ENCODE measurements at regions not wholly inside any gene's neighbourhood (a gene's known extent, or its start where the extent isn't known, plus 50 kb on each side); places are given as distances from the start of the nearest gene placed in this dataset.
"Not testable (repeated sequence)": the region's sequence is repeated elsewhere in the genome, so short reads cannot be mapped to it uniquely, and the experiment has no call there.

GRCh38 chr15:84476364-84477033 lies 124.3 kb upstream of the ZSCAN2 start:
- ATAC-seq; H3K27ac ChIP-seq; DNase-seq; H3K27me3 ChIP-seq; H3K36me3 ChIP-seq; in situ Hi-C loops (cut with MboI; ENCODE audit: low sequenced_read_pairs in 4 of 4); H3K4me1 ChIP-seq; H3K4me3 ChIP-seq; intact Hi-C loops (cut with DNase I; ENCODE audit: low total_unique reads); H3K9me3 ChIP-seq: not testable (repeated sequence)

GRCh38 chr15:84477550-84477949 lies 123.3 kb upstream of the ZSCAN2 start:
- H3K27me3 ChIP-seq; H3K4me1 ChIP-seq; intact Hi-C loops (cut with DNase I; ENCODE audit: low total_unique reads); H3K4me3 ChIP-seq; in situ Hi-C loops (cut with MboI; ENCODE audit: low sequenced_read_pairs in 4 of 4); H3K36me3 ChIP-seq; H3K9me3 ChIP-seq; DNase-seq; H3K27ac ChIP-seq: not testable (repeated sequence)
- ATAC-seq = peak in 1 of 2 donors; percentile 65

DNA sequence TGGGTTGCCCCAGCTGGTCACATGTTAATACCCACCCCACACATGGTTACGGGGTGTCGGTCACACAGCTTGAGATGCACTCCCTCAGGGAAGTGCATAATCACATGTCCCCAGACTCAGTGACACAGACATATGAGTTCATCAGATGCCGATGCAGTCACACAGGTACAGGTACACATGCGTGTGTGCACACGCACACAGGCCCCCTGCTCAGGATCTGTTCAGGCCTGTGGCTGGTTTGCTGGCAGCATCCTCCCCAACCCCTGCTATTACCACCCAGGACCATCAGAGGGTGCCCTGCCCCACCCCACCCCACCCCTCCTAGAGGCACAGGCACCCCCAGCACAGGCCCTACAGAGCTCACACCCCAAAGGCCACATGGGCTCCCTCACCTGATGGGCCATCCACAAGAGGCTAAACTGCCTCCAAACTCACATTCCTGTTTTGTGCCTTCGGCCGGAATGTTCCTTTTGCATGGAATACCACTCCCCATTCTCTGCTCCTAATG lies 120.6 kb upstream of the ZSCAN2 start:
- H3K4me1 ChIP-seq; H3K4me3 ChIP-seq; DNase-seq; H3K27me3 ChIP-seq; in situ Hi-C loops (cut with MboI; ENCODE audit: low sequenced_read_pairs in 4 of 4); H3K27ac ChIP-seq; H3K9me3 ChIP-seq; H3K36me3 ChIP-seq; ATAC-seq; intact Hi-C loops (cut with DNase I; ENCODE audit: low total_unique reads): not testable (repeated sequence)

- intact Hi-C loops (cut with DNase I; ENCODE audit: low total_unique reads); H3K27me3 ChIP-seq; ATAC-seq; DNase-seq; in situ Hi-C loops (cut with MboI; ENCODE audit: low sequenced_read_pairs in 4 of 4); H3K4me3 ChIP-seq; H3K4me1 ChIP-seq; H3K9me3 ChIP-seq; H3K27ac ChIP-seq; H3K36me3 ChIP-seq: not testable (repeated sequence)
Observed at GRCh38 chr15:84483859-84484258, 117.0 kb upstream of the ZSCAN2 start.

DNA sequence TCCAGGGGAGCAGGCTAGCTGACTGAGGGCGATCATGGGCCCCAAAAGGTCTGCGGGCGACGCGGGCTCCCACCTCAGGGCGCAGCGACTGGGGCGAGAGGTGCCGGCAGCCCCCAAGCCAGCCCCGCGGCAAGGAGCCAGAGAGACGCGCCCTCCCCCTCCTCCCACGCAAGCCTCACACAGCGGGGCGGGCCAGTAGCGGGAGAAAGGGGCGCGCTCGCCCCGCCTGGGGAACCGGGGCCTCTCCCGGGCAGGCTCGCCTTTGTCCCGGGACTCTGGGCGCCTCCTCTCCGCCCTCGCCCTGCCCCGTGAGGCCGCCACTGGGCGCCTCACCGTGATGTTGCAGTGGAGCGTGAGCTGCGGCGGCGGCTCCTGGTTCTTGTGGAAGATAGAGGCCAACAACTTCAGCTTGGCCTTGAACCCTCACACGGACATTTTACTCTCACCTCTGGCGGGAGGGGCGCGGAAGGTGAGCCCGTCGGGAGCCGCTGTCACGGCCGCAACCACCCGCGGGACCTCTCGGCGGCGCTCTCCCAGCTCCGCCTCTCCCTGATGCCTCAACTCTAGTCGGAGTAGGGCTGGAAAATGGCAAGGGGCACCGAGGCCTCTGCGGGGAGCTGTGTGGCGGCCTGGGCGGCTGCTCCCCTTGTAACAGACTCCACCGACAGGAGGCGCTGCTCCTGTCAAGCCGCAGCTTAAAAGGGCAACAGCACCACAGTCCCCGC lies 100.5 kb upstream of the ZSCAN2 start:
- intact Hi-C loops (cut with DNase I; ENCODE audit: low total_unique reads); H3K36me3 ChIP-seq; DNase-seq; H3K27me3 ChIP-seq; H3K4me1 ChIP-seq; in situ Hi-C loops (cut with MboI; ENCODE audit: low sequenced_read_pairs in 4 of 4); H3K9me3 ChIP-seq; ATAC-seq: not testable (repeated sequence)
- peak overlapping the region in 1 of 4 donors; percentile 73 for H3K27ac ChIP-seq
- peak overlapping the region in 3 of 4 donors; percentile 36 to 62 (median 36) for H3K4me3 ChIP-seq

GRCh38 chr15:84503101-84503500 lies 97.7 kb upstream of the ZSCAN2 start:
- DNase-seq; H3K27me3 ChIP-seq; ATAC-seq; in situ Hi-C loops (cut with MboI; ENCODE audit: low sequenced_read_pairs in 4 of 4); H3K4me3 ChIP-seq; H3K27ac ChIP-seq; H3K36me3 ChIP-seq; intact Hi-C loops (cut with DNase I; ENCODE audit: low total_unique reads); H3K9me3 ChIP-seq; H3K4me1 ChIP-seq: not testable (repeated sequence)

GRCh38 chr15:84505552-84505951 lies 95.3 kb upstream of the ZSCAN2 start:
- in situ Hi-C loops (cut with MboI; ENCODE audit: low sequenced_read_pairs in 4 of 4); intact Hi-C loops (cut with DNase I; ENCODE audit: low total_unique reads); H3K9me3 ChIP-seq; H3K4me3 ChIP-seq; H3K27ac ChIP-seq; H3K27me3 ChIP-seq; H3K4me1 ChIP-seq; ATAC-seq; H3K36me3 ChIP-seq; DNase-seq: not testable (repeated sequence)

DNA sequence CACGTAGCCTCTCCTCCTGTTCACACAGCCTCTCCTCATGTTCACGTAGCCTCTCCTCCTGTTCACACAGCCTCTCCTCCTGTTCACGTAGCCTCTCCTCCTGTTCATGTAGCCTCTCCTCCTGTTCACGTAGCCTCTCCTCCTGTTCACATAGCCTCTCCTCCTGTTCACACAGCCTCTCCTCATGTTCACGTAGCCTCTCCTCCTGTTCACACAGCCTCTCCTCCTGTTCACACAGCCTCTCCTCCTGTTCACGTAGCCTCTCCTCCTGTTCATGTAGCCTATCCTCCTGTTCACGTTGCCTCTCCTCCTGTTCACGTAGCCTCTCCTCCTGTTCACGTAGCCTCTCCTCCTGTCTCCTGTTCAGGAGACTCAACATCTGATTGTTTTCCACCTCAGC lies 88.5 kb upstream of the ZSCAN2 start:
- H3K36me3 ChIP-seq; H3K27me3 ChIP-seq; DNase-seq; in situ Hi-C loops (cut with MboI; ENCODE audit: low sequenced_read_pairs in 4 of 4); intact Hi-C loops (cut with DNase I; ENCODE audit: low total_unique reads); H3K4me3 ChIP-seq; ATAC-seq; H3K4me1 ChIP-seq; H3K27ac ChIP-seq; H3K9me3 ChIP-seq: not testable (repeated sequence)

- H3K36me3 ChIP-seq; H3K4me3 ChIP-seq; DNase-seq; H3K9me3 ChIP-seq; H3K27me3 ChIP-seq; in situ Hi-C loops (cut with MboI; ENCODE audit: low sequenced_read_pairs in 4 of 4); H3K27ac ChIP-seq; intact Hi-C loops (cut with DNase I; ENCODE audit: low total_unique reads); H3K4me1 ChIP-seq; ATAC-seq: not testable (repeated sequence)
Observed at GRCh38 chr15:84516773-84517172, 84.0 kb upstream of the ZSCAN2 start.

- H3K36me3 ChIP-seq; H3K4me1 ChIP-seq; intact Hi-C loops (cut with DNase I; ENCODE audit: low total_unique reads); ATAC-seq; DNase-seq; H3K4me3 ChIP-seq; H3K27ac ChIP-seq; in situ Hi-C loops (cut with MboI; ENCODE audit: low sequenced_read_pairs in 4 of 4); H3K9me3 ChIP-seq; H3K27me3 ChIP-seq: not testable (repeated sequence)
Observed at GRCh38 chr15:84525491-84526344, 75.1 kb upstream of the ZSCAN2 start.

DNA sequence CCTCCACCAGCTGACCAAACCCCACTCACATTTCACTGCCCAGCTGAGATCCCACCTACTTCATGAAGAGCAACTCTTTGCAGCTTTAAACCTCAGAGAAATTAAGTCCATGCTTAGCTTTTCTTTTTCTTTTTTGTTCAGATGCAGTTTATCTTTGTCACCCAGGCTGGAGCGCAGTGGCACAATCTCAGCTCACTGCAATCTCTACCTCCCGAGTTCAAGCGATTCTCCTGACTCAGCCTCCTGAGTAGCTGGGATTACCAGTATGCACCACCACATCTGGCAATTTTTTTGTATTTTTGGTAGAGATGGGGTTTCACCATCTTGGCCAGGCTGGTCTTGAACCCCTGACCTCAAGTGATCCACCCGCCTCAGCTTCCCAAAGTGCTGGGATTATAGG lies 70.1 kb upstream of the ZSCAN2 start:
- H3K9me3 ChIP-seq; in situ Hi-C loops (cut with MboI; ENCODE audit: low sequenced_read_pairs in 4 of 4); H3K27ac ChIP-seq; DNase-seq; ATAC-seq; H3K27me3 ChIP-seq; H3K36me3 ChIP-seq; H3K4me3 ChIP-seq; H3K4me1 ChIP-seq; intact Hi-C loops (cut with DNase I; ENCODE audit: low total_unique reads): not testable (repeated sequence)
